ENCODE measurements at regions not wholly inside any gene's neighbourhood (a gene's known extent, or its start where the extent isn't known, plus 50 kb on each side); places are given as distances from the start of the nearest gene placed in this dataset.

- Histone ChIP-seq H2AFZ (ENCODE audit: low read depth, low read length) (no peak overlapping the region), H3K9me1 (replicated peaks; ENCODE audit: control insufficient read depth, extremely low read depth, insufficient read depth, low read length) (no peaks in the 10 kb centered on the region), H3K4me3 (replicated peaks in 1 of 3; ENCODE audit: insufficient read depth in 1 of 3, low read depth in 1 of 3, low read length in 3 of 3) (no peak overlapping the region), H3K4me2 (ENCODE audit: insufficient read depth, low read length) (no peak overlapping the region), H3K27me3 (ENCODE audit: control insufficient read depth in 2 of 2, insufficient read depth in 2 of 2, low read length in 2 of 2) (no peaks in the 10 kb centered on the region), H3K79me2 (ENCODE audit: control insufficient read depth, insufficient read depth, low read length) (no peaks in the 10 kb centered on the region), H3K36me3 (ENCODE audit: control insufficient read depth in 2 of 2, extremely low read depth in 1 of 2, insufficient read depth in 2 of 2, low read length in 2 of 2) (no peaks in the 10 kb centered on the region), H3K9me3 (replicated peaks; ENCODE audit: control insufficient read depth, insufficient read depth, low read length) (no peaks in the 10 kb centered on the region), H3K9ac (replicated peaks; ENCODE audit: extremely low read depth, insufficient read depth, low read length) (no peak overlapping the region), H4K20me1 (replicated peaks; ENCODE audit: control insufficient read depth, extremely low read depth, insufficient read depth, low read length) (no peaks in the 10 kb centered on the region), H3K4me1 (ENCODE audit: control insufficient read depth, extremely low read depth, insufficient read depth, low read length) (no peaks in the 10 kb centered on the region), H3K27ac (ENCODE audit: insufficient read depth, low read depth, low read length) (no peak overlapping the region)
- intact Hi-C loops (cut with micrococcal nuclease), result no loop called here
- BruUV-seq (replicated peaks), result no TSS peak
- dilution Hi-C loops (cut with MboI; ENCODE audit: extremely low pct_ligation_motif_present, low sequenced_read_pairs), result no loop called here
- DNase-seq (ENCODE audit: low read depth, low spot score) (no peak), FAIRE-seq (no peak)
- ChIA-PET CTCF (interaction anchor here (1.1 to 1.4 kb wide), 2 partner anchors 14 to 22 kb away, joined by 3 to 6 read pairs; no protein-coding TSS in a partner anchor), POLR2A (no interaction called here)
- TF ChIP-seq JUN (IDR thresholded peaks at IDR 0.05; ENCODE audit: borderline replicate concordance, insufficient read depth, insufficient read length, low read depth), result no peak
- no peak for TF ChIP-seq GATA2 (IDR thresholded peaks at IDR 0.05; ENCODE audit: insufficient read depth, insufficient read length, low read depth, low read length)
- no peak for TF ChIP-seq EZH2 (IDR thresholded peaks at IDR 0.05; ENCODE audit: borderline replicate concordance, low read depth, low read length, severe bottlenecking)
- no peak for TF ChIP-seq POLR2AphosphoS5 (IDR thresholded peaks at IDR 0.05; ENCODE audit: insufficient read depth, low read depth, low read length)
- TF ChIP-seq MAX (IDR thresholded peaks at IDR 0.05; ENCODE audit: insufficient read depth, insufficient read length), result no peak
Measured at GRCh38 chr2:138245310-138245709, 256.3 kb upstream of the SPOPL start.

- H3K27me3 ChIP-seq (ENCODE audit: control insufficient read depth in 2 of 2, insufficient read depth in 2 of 2, low read length in 2 of 2), result no peaks in the 10 kb centered on the region
- ChIA-PET POLR2A (no interaction called here), CTCF (no interaction called here)
- H3K9ac ChIP-seq (replicated peaks; ENCODE audit: extremely low read depth, insufficient read depth, low read length), result no peak overlapping the region
- no TSS peak for BruUV-seq (replicated peaks)
- FAIRE-seq (no peak), DNase-seq (ENCODE audit: low read depth, low spot score) (no peak)
- H3K27ac ChIP-seq (ENCODE audit: insufficient read depth, low read depth, low read length), result no peak overlapping the region
- no peaks in the 10 kb centered on the region for H3K9me1 ChIP-seq (replicated peaks; ENCODE audit: control insufficient read depth, extremely low read depth, insufficient read depth, low read length)
- TF ChIP-seq POLR2AphosphoS5 (IDR thresholded peaks at IDR 0.05; ENCODE audit: insufficient read depth, low read depth, low read length) (no peak), JUN (IDR thresholded peaks at IDR 0.05; ENCODE audit: borderline replicate concordance, insufficient read depth, insufficient read length, low read depth) (no peak), FOS (IDR thresholded peaks at IDR 0.05; ENCODE audit: borderline replicate concordance, insufficient read depth, low read length) (no peak), MAX (IDR thresholded peaks at IDR 0.05; ENCODE audit: insufficient read depth, insufficient read length) (no peak), GATA2 (IDR thresholded peaks at IDR 0.05; ENCODE audit: insufficient read depth, insufficient read length, low read depth, low read length) (no peak), CTCF (IDR thresholded peaks at IDR 0.05; ENCODE audit: extremely low read depth in 1 of 2, insufficient read depth in 1 of 2, low read depth in 1 of 2, low read length in 2 of 2) (no peak), MYC (IDR thresholded peaks at IDR 0.05; ENCODE audit: low read depth, low read length) (no peak), POLR2A (IDR thresholded peaks at IDR 0.05; ENCODE audit: low read depth, low read length) (no peak), EZH2 (IDR thresholded peaks at IDR 0.05; ENCODE audit: borderline replicate concordance, low read depth, low read length, severe bottlenecking) (no peak)
- H3K79me2 ChIP-seq (ENCODE audit: control insufficient read depth, insufficient read depth, low read length), result no peaks in the 10 kb centered on the region
- dilution Hi-C loops (cut with MboI; ENCODE audit: extremely low pct_ligation_motif_present, low sequenced_read_pairs), result no loop called here
- intact Hi-C loops (cut with micrococcal nuclease), result no loop called here
- no peak overlapping the region for H3K4me2 ChIP-seq (ENCODE audit: insufficient read depth, low read length)
- H3K4me1 ChIP-seq (ENCODE audit: control insufficient read depth, extremely low read depth, insufficient read depth, low read length), result no peaks in the 10 kb centered on the region
- no peak overlapping the region for H2AFZ ChIP-seq (ENCODE audit: low read depth, low read length)
- H3K4me3 ChIP-seq (replicated peaks in 1 of 3; ENCODE audit: insufficient read depth in 1 of 3, low read depth in 1 of 3, low read length in 3 of 3), result no peak overlapping the region
- no peaks in the 10 kb centered on the region for H4K20me1 ChIP-seq (replicated peaks; ENCODE audit: control insufficient read depth, extremely low read depth, insufficient read depth, low read length)
- H3K9me3 ChIP-seq (replicated peaks; ENCODE audit: control insufficient read depth, insufficient read depth, low read length), result no peaks in the 10 kb centered on the region
- H3K36me3 ChIP-seq (ENCODE audit: control insufficient read depth in 2 of 2, extremely low read depth in 1 of 2, insufficient read depth in 2 of 2, low read length in 2 of 2), result no peaks in the 10 kb centered on the region
Measured at GRCh38 chr2:138247302-138247701, 254.3 kb upstream of the SPOPL start.

All from endothelial cell of umbilical vein (primary cell).